ENCODE measurements at regions not wholly inside any gene's neighbourhood (a gene's known extent, or its start where the extent isn't known, plus 50 kb on each side); places are given as distances from the start of the nearest gene placed in this dataset.
A peak's percentile ranks its signal among the peaks of the same experiment; 100 is the strongest.

DNA sequence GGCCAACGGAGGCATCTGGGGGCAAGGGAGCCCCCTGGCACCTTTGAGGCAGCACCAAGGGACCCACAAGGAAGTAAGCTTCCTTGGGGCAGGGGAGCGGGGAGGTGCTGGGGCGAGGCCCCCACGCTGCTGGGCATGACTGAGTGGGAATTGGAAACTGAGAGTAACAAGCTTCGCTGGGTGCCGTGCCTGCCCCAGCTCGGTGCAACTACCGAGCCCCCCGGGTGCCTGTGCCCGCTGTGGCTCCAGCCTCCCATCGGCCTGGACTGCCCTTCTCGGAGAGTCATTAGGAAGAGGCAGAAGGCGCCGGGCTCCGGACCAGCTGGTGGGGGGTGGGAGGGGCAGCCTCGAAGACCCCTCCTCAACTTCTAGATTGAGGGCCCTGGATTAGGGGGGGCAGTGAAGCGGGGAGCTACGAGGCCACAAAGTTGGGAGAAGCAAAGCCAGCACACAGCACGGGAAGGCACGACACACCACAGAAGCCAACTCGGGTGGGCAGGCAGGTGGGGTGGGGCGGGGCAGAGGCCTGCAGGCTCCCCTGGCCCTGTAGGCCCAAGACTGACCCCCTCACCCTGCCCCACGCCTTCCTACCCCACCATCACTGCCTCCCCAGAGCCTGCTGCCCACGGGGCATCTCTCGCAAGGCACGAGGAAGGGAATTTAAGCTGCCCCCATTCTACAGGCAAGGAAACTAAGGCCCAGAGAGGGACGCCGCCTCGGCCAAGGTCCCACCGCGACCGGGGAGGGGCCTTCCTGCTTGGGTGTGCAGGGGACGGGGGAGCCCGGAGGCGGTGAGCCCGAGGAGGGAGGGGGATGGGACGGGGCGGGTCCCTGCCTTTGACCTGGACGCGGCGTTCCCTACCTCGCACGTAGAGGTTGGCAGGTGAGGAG is 83.2 kb downstream of the PTPRS start:
- H3K4me3 ChIP-seq: no peak overlapping the region
- H3K27ac ChIP-seq: no peak overlapping the region
- no peaks in the 10 kb centered on the region for H3K27me3 ChIP-seq (replicated peaks; ENCODE audit: insufficient read depth)
- 95 to 97% methylated on average over 18 to 43 of the region's 43 CpGs for WGBS, 2 experiments (ENCODE audit: low coverage in 1 of 2, low lambda C conversion rate in 2 of 2, missing lambda C conversion rate in 2 of 2)
- H3K36me3 ChIP-seq (ENCODE audit: low read depth): peaks cover 24% of the 10 kb centered on the region
- DNase-seq: no peak
- in situ Hi-C loops (cut with MboI): no loop called here
- H4K20me1 ChIP-seq (ENCODE audit: insufficient read depth): no peaks in the 10 kb centered on the region
- H3K4me2 ChIP-seq (ENCODE audit: unreplicated experiment): no peak overlapping the region
- no peak overlapping the region for H2AFZ ChIP-seq
- no peaks in the 10 kb centered on the region for H3K9me3 ChIP-seq (ENCODE audit: low read depth)
- H3F3A ChIP-seq (ENCODE audit: insufficient read depth): peaks cover 11% of the 10 kb centered on the region
- 0 out of 2 replicates have a peak, but pooled peaks cover 8% of the 10 kb centered on the region for H3K4me1 ChIP-seq (ENCODE audit: insufficient read depth)
- no peak for TF ChIP-seq EZH2 (IDR thresholded peaks at IDR 0.05; ENCODE audit: insufficient read depth, poor library complexity, severe bottlenecking)
- no peak for TF ChIP-seq EZH2phosphoT487 (IDR thresholded peaks at IDR 0.05; ENCODE audit: insufficient read depth, low read depth)
- H3K9me2 ChIP-seq (ENCODE audit: insufficient read depth): no peaks in the 10 kb centered on the region
- H3K9ac ChIP-seq: no peak overlapping the region
- H3K79me2 ChIP-seq (ENCODE audit: insufficient read depth): no peaks in the 10 kb centered on the region

- in situ Hi-C loops (cut with MboI): no loop called here
- no peak for TF ChIP-seq EZH2 (IDR thresholded peaks at IDR 0.05; ENCODE audit: insufficient read depth, poor library complexity, severe bottlenecking)
- no peak for TF ChIP-seq EZH2phosphoT487 (IDR thresholded peaks at IDR 0.05; ENCODE audit: insufficient read depth, low read depth)
- H3K79me2 ChIP-seq (ENCODE audit: insufficient read depth): no peaks in the 10 kb centered on the region
Observed at GRCh38 chr19:5255602-5256231, 84.9 kb downstream of the PTPRS start.

GRCh38 chr19:5254944-5255343 is 85.7 kb downstream of the PTPRS start:
- TF ChIP-seq EZH2phosphoT487 (IDR thresholded peaks at IDR 0.05; ENCODE audit: insufficient read depth, low read depth) (no peak), EZH2 (IDR thresholded peaks at IDR 0.05; ENCODE audit: insufficient read depth, poor library complexity, severe bottlenecking) (no peak)
- in situ Hi-C loops (cut with MboI): no loop called here
- DNase-seq: no peak
- no peaks in the 10 kb centered on the region for H3K79me2 ChIP-seq (ENCODE audit: insufficient read depth)
- H3K36me3 ChIP-seq (ENCODE audit: low read depth): peaks cover 26% of the 10 kb centered on the region
- WGBS, 2 experiments (ENCODE audit: low coverage in 1 of 2, low lambda C conversion rate in 2 of 2, missing lambda C conversion rate in 2 of 2): 94 to 100% methylated on average over 1 of the region's 1 CpG
- no peak overlapping the region for H2AFZ ChIP-seq
- no peaks in the 10 kb centered on the region for H4K20me1 ChIP-seq (ENCODE audit: insufficient read depth)
- no peaks in the 10 kb centered on the region for H3K9me3 ChIP-seq (ENCODE audit: low read depth)
- H3K4me1 ChIP-seq (ENCODE audit: insufficient read depth): 0 out of 2 replicates have a peak, but pooled peaks cover 8% of the 10 kb centered on the region
- no peak overlapping the region for H3K4me2 ChIP-seq (ENCODE audit: unreplicated experiment)
- H3K9me2 ChIP-seq (ENCODE audit: insufficient read depth): no peaks in the 10 kb centered on the region
- H3K27me3 ChIP-seq (replicated peaks; ENCODE audit: insufficient read depth): no peaks in the 10 kb centered on the region
- no peak overlapping the region for H3K4me3 ChIP-seq
- no peak overlapping the region for H3K9ac ChIP-seq
- no peak overlapping the region for H3K27ac ChIP-seq
- peaks cover 11% of the 10 kb centered on the region for H3F3A ChIP-seq (ENCODE audit: insufficient read depth)

More at GRCh38 chr19:5255602-5256231, 84.9 kb downstream of the PTPRS start:
- H3K27me3 ChIP-seq (replicated peaks; ENCODE audit: insufficient read depth): no peaks in the 10 kb centered on the region
- H3K4me3 ChIP-seq: no peak overlapping the region
- H3K4me2 ChIP-seq (ENCODE audit: unreplicated experiment): no peak overlapping the region
- no peaks in the 10 kb centered on the region for H3K9me3 ChIP-seq (ENCODE audit: low read depth)
- H3K9ac ChIP-seq: no peak overlapping the region
- no peaks in the 10 kb centered on the region for H3K9me2 ChIP-seq (ENCODE audit: insufficient read depth)
- H3K27ac ChIP-seq: no peak overlapping the region
- peaks cover 11% of the 10 kb centered on the region for H3F3A ChIP-seq (ENCODE audit: insufficient read depth)
- no peaks in the 10 kb centered on the region for H4K20me1 ChIP-seq (ENCODE audit: insufficient read depth)
- H3K4me1 ChIP-seq (ENCODE audit: insufficient read depth): 0 out of 2 replicates have a peak, but pooled peaks cover 8% of the 10 kb centered on the region
- peaks cover 24% of the 10 kb centered on the region for H3K36me3 ChIP-seq (ENCODE audit: low read depth)
- peak; percentile 10 for DNase-seq
- WGBS, 2 experiments (ENCODE audit: low coverage in 1 of 2, low lambda C conversion rate in 2 of 2, missing lambda C conversion rate in 2 of 2): 94 to 95% methylated on average over 22 of the region's 22 CpGs
- H2AFZ ChIP-seq: no peak overlapping the region

DNA sequence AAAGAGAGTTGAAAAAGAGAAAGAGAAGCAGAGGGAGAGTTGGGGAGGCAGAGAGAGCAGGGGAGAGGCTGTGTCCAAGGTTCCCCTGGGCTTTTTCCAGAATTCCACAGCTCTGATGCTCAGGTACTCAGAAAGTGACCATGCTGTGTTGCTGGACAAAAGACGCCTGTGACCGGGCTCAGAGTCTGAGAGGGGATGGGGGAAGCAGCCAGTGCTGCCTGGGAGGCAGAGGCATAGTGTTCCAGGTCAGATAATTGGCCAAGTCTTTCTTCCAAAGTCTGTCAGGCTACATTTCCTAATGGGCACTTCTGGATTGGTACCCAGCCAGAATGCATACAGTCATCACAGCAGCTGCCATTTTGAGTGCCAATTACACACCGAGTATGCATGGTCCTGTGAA is 86.1 kb downstream of the PTPRS start:
- TF ChIP-seq EZH2 (IDR thresholded peaks at IDR 0.05; ENCODE audit: insufficient read depth, poor library complexity, severe bottlenecking) (no peak), EZH2phosphoT487 (IDR thresholded peaks at IDR 0.05; ENCODE audit: insufficient read depth, low read depth) (no peak)
- Histone ChIP-seq H3K9me3 (ENCODE audit: low read depth) (no peaks in the 10 kb centered on the region), H2AFZ (no peak overlapping the region), H4K20me1 (ENCODE audit: insufficient read depth) (no peaks in the 10 kb centered on the region), H3K4me2 (ENCODE audit: unreplicated experiment) (no peak overlapping the region), H3K27ac (no peak overlapping the region), H3K36me3 (ENCODE audit: low read depth) (peaks cover 30% of the 10 kb centered on the region), H3K9me2 (ENCODE audit: insufficient read depth) (no peaks in the 10 kb centered on the region), H3K9ac (no peak overlapping the region), H3F3A (ENCODE audit: insufficient read depth) (peaks cover 11% of the 10 kb centered on the region), H3K4me3 (no peak overlapping the region), H3K27me3 (replicated peaks; ENCODE audit: insufficient read depth) (no peaks in the 10 kb centered on the region), H3K4me1 (ENCODE audit: insufficient read depth) (0 out of 2 replicates have a peak, but pooled peaks cover 8% of the 10 kb centered on the region), H3K79me2 (ENCODE audit: insufficient read depth) (no peaks in the 10 kb centered on the region)
- no peak for DNase-seq
- in situ Hi-C loops (cut with MboI): no loop called here
- 80 to 90% methylated on average over 3 of the region's 3 CpGs for WGBS, 2 experiments (ENCODE audit: low coverage in 1 of 2, low lambda C conversion rate in 2 of 2, missing lambda C conversion rate in 2 of 2)
